Skeletal muscle satellite cell (primary cell): ENCODE measurements at regions not wholly inside any gene's neighbourhood (a gene's known extent, or its start where the extent isn't known, plus 50 kb on each side); places are given as distances from the start of the nearest gene placed in this dataset.

Experiments
- H3K27me3 ChIP-seq: 2 replicates; pipeline ENCODE4 v1.7.0; 2013; ENCODE audit warnings: low read length; ENCODE audit not compliant: control insufficient read depth, insufficient read depth
- H3K36me3 ChIP-seq: 2 replicates; pipeline ENCODE4 v1.7.0; 2013; ENCODE audit warnings: mild to moderate bottlenecking, control low read depth, low read length; ENCODE audit not compliant: insufficient read depth
- H3K4me1 ChIP-seq: 2 replicates; pipeline ENCODE4 v1.7.0; 2013; ENCODE audit warnings: low read length; ENCODE audit not compliant: control insufficient read depth, insufficient read depth
- H3K4me2 ChIP-seq: 2 replicates; pipeline ENCODE4 v1.7.0; 2013; ENCODE audit warnings: mild to moderate bottlenecking, low read length
- H3K4me3 ChIP-seq: 2 replicates; pipeline ENCODE4 v1.7.0; 2013; ENCODE audit warnings: low read length
- H3K9ac ChIP-seq: 2 replicates; pipeline ENCODE4 v1.7.0; 2013; ENCODE audit warnings: mild to moderate bottlenecking, low read depth, low read length, moderate library complexity
- H3K9me3 ChIP-seq: replicated peaks from 2 replicates; pipeline ENCODE4 v1.7.0; 2013; ENCODE audit warnings: mild to moderate bottlenecking, control low read depth, low read length

DNA sequence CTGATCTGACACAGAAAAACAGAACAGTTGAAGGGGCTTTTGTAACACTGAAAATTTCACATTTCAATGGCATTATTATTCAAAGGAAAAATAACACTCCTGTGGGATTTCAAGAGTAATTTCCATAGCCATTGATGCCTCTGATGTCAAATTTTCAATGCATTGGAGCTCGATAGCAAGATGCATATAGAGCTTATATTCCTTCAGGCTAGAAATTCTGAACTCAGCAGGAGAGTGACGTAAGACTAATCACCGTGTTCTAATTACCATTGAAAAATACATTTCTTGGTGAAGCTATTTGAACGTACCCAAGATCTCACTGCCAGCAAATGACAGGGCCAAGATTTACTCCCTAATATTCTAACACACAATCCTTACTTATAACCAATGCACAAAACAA, 854.1 kb upstream of the TMEM132C start:
- peaks cover 4% of the 10 kb centered on the region for H3K9me3 ChIP-seq
- no peaks in the 10 kb centered on the region for H3K36me3 ChIP-seq
- no peak overlapping the region for H3K9ac ChIP-seq
- no peaks in the 10 kb centered on the region for H3K4me1 ChIP-seq
- no peak overlapping the region for H3K4me3 ChIP-seq
- no peaks in the 10 kb centered on the region for H3K27me3 ChIP-seq
- H3K4me2 ChIP-seq = no peak overlapping the region

DNA sequence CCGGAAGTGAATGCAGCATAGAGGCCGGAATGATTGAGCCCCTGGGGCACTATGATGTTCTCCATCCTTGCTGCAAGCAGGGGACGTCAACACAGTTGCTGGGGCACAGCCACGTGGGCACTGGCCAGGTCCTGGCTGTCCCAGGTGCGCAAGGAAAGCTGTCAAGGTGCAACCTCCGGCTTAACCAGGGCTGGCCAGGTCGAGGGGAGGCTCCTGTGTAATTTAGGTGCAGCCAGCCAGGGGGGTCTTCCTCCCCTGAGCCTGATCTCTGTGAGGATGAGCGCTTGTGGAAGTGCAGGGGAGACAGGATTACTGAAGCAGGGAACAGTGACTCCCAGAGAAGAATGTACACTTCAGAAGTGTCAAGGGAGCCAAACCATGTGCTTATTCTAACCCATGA, 852.8 kb upstream of the TMEM132C start:
- Histone ChIP-seq H3K4me1 (no peaks in the 10 kb centered on the region), H3K9me3 (peaks cover 6% of the 10 kb centered on the region), H3K4me3 (no peak overlapping the region), H3K9ac (no peak overlapping the region), H3K4me2 (no peak overlapping the region), H3K36me3 (no peaks in the 10 kb centered on the region), H3K27me3 (no peaks in the 10 kb centered on the region)

DNA sequence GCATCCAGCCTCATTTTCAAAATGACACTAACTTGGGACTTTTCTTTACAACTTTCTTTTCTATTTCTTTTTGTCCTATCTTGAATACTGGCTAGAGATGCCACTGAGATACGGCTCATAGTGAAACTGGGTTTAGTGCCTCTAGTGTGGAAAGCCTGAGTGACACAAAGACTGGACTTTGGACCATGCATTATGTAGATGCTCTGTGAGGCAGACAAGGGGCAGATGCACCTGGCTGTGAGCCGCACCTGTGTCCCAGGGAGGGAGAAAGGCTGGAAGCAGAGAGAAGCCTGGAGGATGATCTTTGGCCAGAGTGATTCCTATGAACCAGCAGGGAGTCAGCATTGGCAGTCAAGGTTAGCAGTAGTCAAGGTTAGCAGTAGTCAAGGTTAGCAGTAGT, 852.3 kb upstream of the TMEM132C start:
- H3K27me3 ChIP-seq = no peaks in the 10 kb centered on the region

DNA sequence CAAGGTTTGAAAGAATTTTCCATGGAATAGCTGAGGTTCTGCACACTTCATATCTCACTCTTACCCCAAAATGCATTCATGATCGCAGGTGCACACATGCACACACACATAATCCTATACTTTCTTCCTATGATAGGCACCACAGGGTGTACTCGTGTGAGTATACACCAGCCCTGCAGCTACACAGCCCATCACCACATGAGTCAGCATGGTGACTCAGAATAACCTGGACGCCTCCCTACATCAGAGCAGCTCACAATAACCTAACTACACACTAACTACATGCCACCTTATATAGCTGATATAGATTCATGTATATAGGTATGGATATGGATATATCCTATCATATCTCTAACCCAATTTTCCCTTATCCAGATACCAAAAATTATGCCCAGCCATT, 850.2 kb upstream of the TMEM132C start:
- peaks cover 6% of the 10 kb centered on the region for H3K9me3 ChIP-seq
- H3K4me3 ChIP-seq = no peak overlapping the region
- H3K4me1 ChIP-seq = no peaks in the 10 kb centered on the region

More for the DNA sequence above, 852.3 kb upstream of the TMEM132C start:
- H3K4me2 ChIP-seq = no peak overlapping the region
- no peak overlapping the region for H3K9ac ChIP-seq
- no peak overlapping the region for H3K4me3 ChIP-seq
- peaks cover 6% of the 10 kb centered on the region for H3K9me3 ChIP-seq
- no peaks in the 10 kb centered on the region for H3K36me3 ChIP-seq
- no peaks in the 10 kb centered on the region for H3K4me1 ChIP-seq

DNA sequence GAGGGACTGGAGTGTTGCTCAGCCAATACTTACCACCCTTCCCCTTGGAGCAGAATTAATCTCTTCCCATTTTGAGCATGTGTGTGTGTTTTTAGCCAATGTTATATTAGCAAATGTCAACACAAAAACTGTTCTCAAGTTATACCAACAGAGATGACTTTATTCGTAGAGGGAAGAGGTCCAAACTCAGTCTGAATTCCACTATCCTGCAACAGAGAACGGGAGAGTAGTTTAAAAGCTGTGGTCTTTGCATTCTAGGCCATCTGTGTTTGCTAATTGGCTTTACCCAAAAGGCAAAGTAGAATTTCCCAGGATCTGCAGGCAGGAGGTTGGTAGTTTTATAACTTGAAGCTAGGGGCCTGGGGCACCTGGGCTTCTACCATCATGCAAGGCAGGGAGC, 847.9 kb upstream of the TMEM132C start:
- H3K9ac ChIP-seq = no peak overlapping the region

More for the DNA sequence above, 850.2 kb upstream of the TMEM132C start:
- Histone ChIP-seq H3K4me2 (no peak overlapping the region), H3K9ac (no peak overlapping the region), H3K36me3 (no peaks in the 10 kb centered on the region), H3K27me3 (no peaks in the 10 kb centered on the region)

DNA sequence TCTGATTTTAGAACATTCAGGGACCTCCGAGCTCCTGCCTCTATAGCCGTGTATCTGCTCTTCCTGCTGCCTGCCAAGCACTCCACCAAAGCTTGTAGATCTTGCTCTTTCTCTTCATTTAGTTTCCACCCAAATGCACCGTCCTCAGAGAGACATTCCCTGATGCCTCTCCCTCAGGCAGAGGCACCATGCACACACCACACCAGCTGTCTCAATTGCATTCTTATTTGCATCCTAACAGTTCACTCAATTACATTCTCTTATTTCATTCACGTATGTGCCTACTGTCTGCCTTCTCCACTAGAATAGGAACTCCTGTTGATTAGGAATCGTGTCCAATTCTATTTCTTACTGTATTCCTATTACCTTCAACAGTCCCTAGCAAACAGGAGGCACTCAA, 845.4 kb upstream of the TMEM132C start:
- no peaks in the 10 kb centered on the region for H3K4me1 ChIP-seq
- H3K36me3 ChIP-seq = no peaks in the 10 kb centered on the region
- H3K9ac ChIP-seq = no peak overlapping the region
- H3K4me2 ChIP-seq = no peak overlapping the region
- no peaks in the 10 kb centered on the region for H3K27me3 ChIP-seq
- no peak overlapping the region for H3K4me3 ChIP-seq
- H3K9me3 ChIP-seq = peaks cover 6% of the 10 kb centered on the region

More for the DNA sequence above, 847.9 kb upstream of the TMEM132C start:
- Histone ChIP-seq H3K36me3 (no peaks in the 10 kb centered on the region), H3K27me3 (no peaks in the 10 kb centered on the region), H3K9me3 (peaks cover 6% of the 10 kb centered on the region), H3K4me1 (no peaks in the 10 kb centered on the region), H3K4me3 (no peak overlapping the region), H3K4me2 (no peak overlapping the region)

DNA sequence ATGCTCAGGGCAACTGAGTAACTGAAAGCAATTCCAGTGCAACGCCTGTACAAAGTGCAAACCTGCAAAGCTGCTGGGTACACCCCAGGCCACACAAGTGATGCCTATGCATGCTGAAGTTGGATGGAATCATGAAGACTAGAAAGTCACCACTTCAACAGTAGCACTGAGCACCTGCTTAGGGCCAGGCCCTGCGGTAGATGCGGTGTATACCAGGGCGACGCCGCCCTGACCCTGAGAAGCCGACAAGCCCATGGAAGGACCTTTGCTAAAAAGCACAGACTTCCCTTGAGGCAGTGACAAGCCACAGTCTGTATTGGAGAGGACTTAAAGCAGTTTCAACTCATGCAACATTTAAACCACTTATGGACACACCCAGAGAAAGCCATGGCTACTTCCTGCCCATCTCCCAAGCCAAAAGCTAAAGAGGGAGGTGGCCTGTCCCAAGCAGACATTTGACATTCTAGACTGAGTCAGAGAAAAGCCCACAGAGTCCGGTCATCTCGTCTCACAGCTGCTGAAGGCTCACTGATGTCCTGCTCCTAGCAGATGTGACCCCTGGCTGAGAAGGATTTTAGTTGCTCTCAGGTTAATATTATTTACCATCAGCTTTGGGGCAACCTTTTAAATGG, 843.9 kb upstream of the TMEM132C start:
- no peak overlapping the region for H3K9ac ChIP-seq
- no peaks in the 10 kb centered on the region for H3K9me3 ChIP-seq
- H3K27me3 ChIP-seq = no peaks in the 10 kb centered on the region
- H3K4me2 ChIP-seq = no peak overlapping the region
- H3K36me3 ChIP-seq = no peaks in the 10 kb centered on the region
- no peaks in the 10 kb centered on the region for H3K4me1 ChIP-seq
- H3K4me3 ChIP-seq = no peak overlapping the region

DNA sequence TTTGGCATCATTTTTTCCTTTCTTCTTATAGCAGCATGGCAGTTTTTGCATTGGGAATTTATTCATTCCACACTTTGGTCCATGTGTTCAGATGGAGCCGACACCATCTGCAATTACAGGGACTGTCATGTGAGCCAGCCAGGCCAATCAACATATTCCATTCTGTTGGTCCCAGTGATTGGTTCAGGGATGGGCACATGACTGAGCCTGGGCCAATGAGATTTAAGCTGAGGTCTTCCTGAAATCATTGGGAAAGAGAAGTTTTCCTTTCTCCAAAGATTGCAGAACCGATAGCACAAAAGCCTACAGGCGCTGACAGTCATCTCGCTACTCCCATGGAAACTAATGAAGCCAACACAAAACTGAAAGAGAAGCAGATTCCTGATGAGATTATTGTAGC, 841.5 kb upstream of the TMEM132C start:
- H3K4me2 ChIP-seq = no peak overlapping the region
- H3K4me3 ChIP-seq = no peak overlapping the region
- no peaks in the 10 kb centered on the region for H3K36me3 ChIP-seq
- no peak overlapping the region for H3K9ac ChIP-seq
- no peaks in the 10 kb centered on the region for H3K9me3 ChIP-seq
- H3K4me1 ChIP-seq = no peaks in the 10 kb centered on the region
- H3K27me3 ChIP-seq = no peaks in the 10 kb centered on the region

DNA sequence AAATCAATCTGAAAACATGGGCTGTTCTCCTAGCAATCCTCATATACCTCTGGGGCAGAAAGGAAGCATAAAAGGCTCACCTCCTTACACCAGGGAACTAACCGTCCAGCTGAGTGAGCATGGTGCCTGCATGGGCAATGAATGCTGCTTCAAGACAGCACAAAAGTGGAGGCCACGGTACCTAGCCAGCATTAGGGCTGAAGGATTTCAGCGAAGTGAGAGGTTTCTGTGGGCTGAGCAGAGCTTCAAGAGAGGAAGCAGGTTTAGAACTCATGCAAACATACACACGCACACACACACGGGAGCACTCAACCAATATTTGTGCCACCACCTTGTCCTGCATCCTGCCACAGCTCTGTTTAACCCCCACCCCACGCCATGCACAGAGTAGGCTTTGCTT, 838.5 kb upstream of the TMEM132C start:
- H3K36me3 ChIP-seq = no peaks in the 10 kb centered on the region
- H3K4me2 ChIP-seq = no peak overlapping the region
- no peak overlapping the region for H3K4me3 ChIP-seq
- peaks cover 5% of the 10 kb centered on the region for H3K27me3 ChIP-seq
- H3K9me3 ChIP-seq = no peaks in the 10 kb centered on the region
- no peak overlapping the region for H3K9ac ChIP-seq
- H3K4me1 ChIP-seq = no peaks in the 10 kb centered on the region

DNA sequence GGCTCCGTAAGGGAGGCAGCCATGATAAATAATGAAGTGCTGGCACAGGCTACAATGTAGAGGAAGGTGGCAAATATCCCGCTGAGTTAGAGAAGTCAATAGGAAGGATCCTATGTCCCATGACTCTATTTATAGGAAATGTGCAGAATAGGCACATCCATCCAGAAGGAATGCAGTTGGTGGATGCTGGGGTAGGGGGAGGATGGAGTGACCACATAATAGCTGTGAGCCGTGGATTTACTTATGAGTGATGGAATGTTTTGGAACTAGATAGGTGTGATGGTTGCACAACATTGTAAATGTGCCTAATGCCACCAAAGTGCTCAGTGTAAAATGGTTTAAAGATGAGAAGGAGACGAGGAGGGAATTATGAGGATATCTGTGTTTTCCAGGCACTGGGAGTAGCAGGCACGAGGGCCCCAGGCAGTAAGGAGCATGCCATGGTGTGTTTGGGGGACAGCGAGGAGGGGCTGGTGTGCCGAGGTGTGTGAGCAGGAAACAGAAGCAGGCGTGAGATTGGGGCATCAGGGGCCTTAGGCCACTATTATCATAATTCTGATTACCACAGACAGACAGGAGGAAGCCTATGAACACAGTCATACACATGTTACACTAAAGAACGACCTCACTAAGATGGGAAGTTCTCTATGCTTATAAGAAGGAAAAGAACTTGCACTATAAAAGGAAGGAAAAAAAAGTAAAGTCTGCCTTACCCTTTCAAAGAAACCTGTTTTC, 837.3 kb upstream of the TMEM132C start:
- Histone ChIP-seq H3K4me3 (no peak overlapping the region), H3K4me2 (no peak overlapping the region), H3K9ac (no peak overlapping the region), H3K4me1 (no peaks in the 10 kb centered on the region), H3K36me3 (no peaks in the 10 kb centered on the region), H3K9me3 (no peaks in the 10 kb centered on the region), H3K27me3 (peaks cover 9% of the 10 kb centered on the region)

DNA sequence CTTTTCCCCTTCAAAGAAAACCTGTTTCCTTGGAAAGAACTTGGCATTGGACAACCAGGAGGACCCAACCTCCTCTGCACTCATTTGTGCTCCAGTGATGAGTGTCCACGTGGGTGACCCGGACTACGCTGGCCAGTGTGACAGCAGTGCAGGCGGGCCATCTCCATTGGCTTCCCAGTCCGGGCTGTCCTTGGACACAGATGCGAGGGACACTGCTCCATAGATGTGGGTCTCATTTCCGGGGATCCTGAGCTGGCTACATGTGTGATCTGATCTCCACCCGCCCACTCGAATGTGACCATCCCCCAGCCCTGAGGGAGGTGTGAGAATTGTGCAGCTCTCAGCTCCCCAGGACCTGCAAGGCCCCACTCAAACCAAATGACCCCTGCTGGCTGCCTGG, 836.6 kb upstream of the TMEM132C start:
- Histone ChIP-seq H3K27me3 (peaks cover 9% of the 10 kb centered on the region), H3K4me1 (no peaks in the 10 kb centered on the region), H3K4me3 (no peak overlapping the region), H3K9ac (no peak overlapping the region), H3K36me3 (no peaks in the 10 kb centered on the region), H3K4me2 (no peak overlapping the region), H3K9me3 (no peaks in the 10 kb centered on the region)

DNA sequence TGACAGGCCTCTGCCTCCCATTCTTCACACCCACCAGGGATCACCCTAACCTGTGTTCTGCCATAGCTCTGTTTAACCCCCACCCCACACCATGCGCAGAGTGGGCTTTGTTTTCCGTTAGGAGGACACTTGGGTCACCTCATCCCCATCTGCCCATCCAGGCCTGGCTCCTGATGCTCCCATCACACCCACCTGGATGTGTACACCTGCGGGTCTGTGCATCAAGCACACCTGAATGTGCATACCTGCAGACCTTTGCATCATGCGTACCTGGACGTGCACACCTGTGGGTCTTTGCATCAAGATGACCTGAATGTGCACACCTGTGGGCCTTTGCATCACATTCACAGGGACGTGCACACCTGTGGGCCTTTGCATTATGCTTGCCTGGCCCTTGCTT, 835.8 kb upstream of the TMEM132C start:
- Histone ChIP-seq H3K4me1 (no peaks in the 10 kb centered on the region), H3K9ac (no peak overlapping the region), H3K4me2 (no peak overlapping the region)

More for the DNA sequence above, 835.8 kb upstream of the TMEM132C start:
- Histone ChIP-seq H3K36me3 (no peaks in the 10 kb centered on the region), H3K9me3 (no peaks in the 10 kb centered on the region), H3K4me3 (no peak overlapping the region), H3K27me3 (peaks cover 9% of the 10 kb centered on the region)
